Jurkat, Clone E6-1 (cell line): ENCODE measurements at regions not wholly inside any gene's neighbourhood (a gene's known extent, or its start where the extent isn't known, plus 50 kb on each side); places are given as distances from the start of the nearest gene placed in this dataset.
A peak's percentile ranks its signal among the peaks of the same experiment; 100 is the strongest.
"Not testable (repeated sequence)": the region's sequence is repeated elsewhere in the genome, so short reads cannot be mapped to it uniquely, and the experiment has no call there.

Experiments
- DNase-seq: peaks from one replicate; pipeline ENCODE4 v3.0.0-alpha.2; 2011; ENCODE audit warnings: low read depth, low spot score
- H3K4me3 ChIP-seq: 2 replicates; pipeline ENCODE4 v1.5.1; 2011; ENCODE audit warnings: mild to moderate bottlenecking, low read length, control low read depth, moderate library complexity

GRCh38 chr2:129800686-129801085 lies 178.8 kb upstream of the RAB6C start:
- DNase-seq, result no peak
- no peak overlapping the region for H3K4me3 ChIP-seq

GRCh38 chr2:129801575-129801974 lies 177.9 kb upstream of the RAB6C start:
- no peak for DNase-seq
- no peak overlapping the region for H3K4me3 ChIP-seq

GRCh38 chr2:129802290-129802689 lies 177.2 kb upstream of the RAB6C start:
- no peak for DNase-seq
- H3K4me3 ChIP-seq, result no peak overlapping the region

- no peak for DNase-seq
Observed at GRCh38 chr2:129803032-129803431, 176.4 kb upstream of the RAB6C start.

GRCh38 chr2:129803871-129804270 lies 175.6 kb upstream of the RAB6C start:
- no peak overlapping the region for H3K4me3 ChIP-seq
- no peak for DNase-seq

More at GRCh38 chr2:129803032-129803431, 176.4 kb upstream of the RAB6C start:
- no peak overlapping the region for H3K4me3 ChIP-seq

GRCh38 chr2:129805899-129806298 lies 173.6 kb upstream of the RAB6C start:
- no peak for DNase-seq
- H3K4me3 ChIP-seq, result no peak overlapping the region

- DNase-seq, result no peak
- H3K4me3 ChIP-seq, result no peak overlapping the region
Observed at GRCh38 chr2:129806317-129806716, 173.1 kb upstream of the RAB6C start.

- no peak for DNase-seq
- H3K4me3 ChIP-seq, result no peak overlapping the region
Observed at GRCh38 chr2:129806990-129807389, 172.5 kb upstream of the RAB6C start.

- DNase-seq, H3K4me3 ChIP-seq: not testable (repeated sequence)
Observed at GRCh38 chr2:129807642-129808338, 171.7 kb upstream of the RAB6C start.

- DNase-seq, result no peak
- no peak overlapping the region for H3K4me3 ChIP-seq
Observed at GRCh38 chr2:129810521-129810920, 168.9 kb upstream of the RAB6C start.

- H3K4me3 ChIP-seq, result no peak overlapping the region
- DNase-seq, result peak; percentile 74
Observed at GRCh38 chr2:129812071-129812470, 167.4 kb upstream of the RAB6C start.

- no peak overlapping the region for H3K4me3 ChIP-seq
Observed at GRCh38 chr2:129812654-129813053, 166.8 kb upstream of the RAB6C start.

GRCh38 chr2:129813404-129813803 lies 166.1 kb upstream of the RAB6C start:
- peak; percentile 28 for DNase-seq

More at GRCh38 chr2:129812654-129813053, 166.8 kb upstream of the RAB6C start:
- no peak for DNase-seq

GRCh38 chr2:129816813-129817574 lies 162.5 kb upstream of the RAB6C start:
- H3K4me3 ChIP-seq, result no peak overlapping the region
- peak; percentile 89 for DNase-seq

More at GRCh38 chr2:129813404-129813803, 166.1 kb upstream of the RAB6C start:
- no peak overlapping the region for H3K4me3 ChIP-seq

GRCh38 chr2:129819855-129820254 lies 159.6 kb upstream of the RAB6C start:
- H3K4me3 ChIP-seq, result no peak overlapping the region
- no peak for DNase-seq

GRCh38 chr2:129820908-129821307 lies 158.6 kb upstream of the RAB6C start:
- H3K4me3 ChIP-seq, result no peak overlapping the region
- DNase-seq, result no peak

- DNase-seq, result no peak
- no peak overlapping the region for H3K4me3 ChIP-seq
Observed at GRCh38 chr2:129821445-129821844, 158.0 kb upstream of the RAB6C start.

- no peak for DNase-seq
Observed at GRCh38 chr2:129823044-129823443, 156.4 kb upstream of the RAB6C start.

GRCh38 chr2:129827311-129828090 lies 152.0 kb upstream of the RAB6C start:
- no peak for DNase-seq
- no peak overlapping the region for H3K4me3 ChIP-seq

More at GRCh38 chr2:129823044-129823443, 156.4 kb upstream of the RAB6C start:
- no peak overlapping the region for H3K4me3 ChIP-seq

- no peak for DNase-seq
- no peak overlapping the region for H3K4me3 ChIP-seq
Observed at GRCh38 chr2:129828792-129829191, 150.7 kb upstream of the RAB6C start.
